ENCODE measurements at regions not wholly inside any gene's neighbourhood (a gene's known extent, or its start where the extent isn't known, plus 50 kb on each side); places are given as distances from the start of the nearest gene placed in this dataset.

- intact Hi-C loops (cut with micrococcal nuclease; ENCODE audit: unreplicated experiment), result no loop called here
- Histone ChIP-seq H3K27me3 (ENCODE audit: control insufficient read depth, insufficient read depth, low read length) (no peaks in the 10 kb centered on the region), H3K9me3 (ENCODE audit: control insufficient read depth, insufficient read depth, low read depth, low read length) (no peaks in the 10 kb centered on the region), H3K36me3 (ENCODE audit: control insufficient read depth, insufficient read depth, low read length) (no peaks in the 10 kb centered on the region), H3K27ac (ENCODE audit: low read length) (no peak overlapping the region), H3K4me3 (ENCODE audit: low read depth in 2 of 2, low read length in 2 of 2) (no peak overlapping the region), H3K4me1 (ENCODE audit: control insufficient read depth, insufficient read depth, low read length) (no peaks in the 10 kb centered on the region)
- BruUV-seq (replicated peaks), result no TSS peak
- ATAC-seq, result no peak
- ChIA-PET CTCF (no interaction called here), POLR2A (no interaction called here)
- no peak for DNase-seq (ENCODE audit: low read depth, low spot score)
- no peak for TF ChIP-seq REST (IDR thresholded peaks at IDR 0.05; ENCODE audit: insufficient read depth in 1 of 2, low read depth in 2 of 2, low read length in 1 of 2)
- no peak for TF ChIP-seq SIN3A (IDR thresholded peaks at IDR 0.05; ENCODE audit: borderline replicate concordance, insufficient read depth, low read depth, low read length)
- no peak for TF ChIP-seq CTCF (IDR thresholded peaks at IDR 0.05)
- no peak for TF ChIP-seq POLR2AphosphoS5 (IDR thresholded peaks at IDR 0.05; ENCODE audit: low read depth, low read length)
- TF ChIP-seq TCF7L2 (IDR thresholded peaks at IDR 0.05; ENCODE audit: low read depth, low read length), result no peak
- in situ Hi-C loops (cut with HindIII; ENCODE audit: low pct_unique_long_range_greater_than_20kb, low sequenced_read_pairs), result no loop called here
These were observed 1455.5 kb downstream of the TECRL start for GRCh38 chr4:62953752-62954151.

GRCh38 chr4:62952366-62952765 lies 1456.9 kb downstream of the TECRL start:
- ATAC-seq (no peak), DNase-seq (ENCODE audit: low read depth, low spot score) (no peak)
- intact Hi-C loops (cut with micrococcal nuclease; ENCODE audit: unreplicated experiment) (no loop called here), in situ Hi-C loops (cut with HindIII; ENCODE audit: low pct_unique_long_range_greater_than_20kb, low sequenced_read_pairs) (no loop called here)
- no TSS peak for BruUV-seq (replicated peaks)
- Histone ChIP-seq H3K9me3 (ENCODE audit: control insufficient read depth, insufficient read depth, low read depth, low read length) (no peaks in the 10 kb centered on the region), H3K4me1 (ENCODE audit: control insufficient read depth, insufficient read depth, low read length) (no peaks in the 10 kb centered on the region), H3K36me3 (ENCODE audit: control insufficient read depth, insufficient read depth, low read length) (no peaks in the 10 kb centered on the region), H3K4me3 (ENCODE audit: low read depth in 2 of 2, low read length in 2 of 2) (no peak overlapping the region), H3K27me3 (ENCODE audit: control insufficient read depth, insufficient read depth, low read length) (no peaks in the 10 kb centered on the region), H3K27ac (ENCODE audit: low read length) (no peak overlapping the region)
- TF ChIP-seq TCF7L2 (IDR thresholded peaks at IDR 0.05; ENCODE audit: low read depth, low read length), result no peak
- TF ChIP-seq REST (IDR thresholded peaks at IDR 0.05; ENCODE audit: insufficient read depth in 1 of 2, low read depth in 2 of 2, low read length in 1 of 2), result no peak
- no peak for TF ChIP-seq POLR2AphosphoS5 (IDR thresholded peaks at IDR 0.05; ENCODE audit: low read depth, low read length)
- no peak for TF ChIP-seq SIN3A (IDR thresholded peaks at IDR 0.05; ENCODE audit: borderline replicate concordance, insufficient read depth, low read depth, low read length)
- TF ChIP-seq CTCF (IDR thresholded peaks at IDR 0.05), result no peak
- ChIA-PET CTCF (no interaction called here), POLR2A (no interaction called here)

All from Panc1 (cell line).